Activated CD4-positive, alpha-beta T cell treated with anti-CD3 and anti-CD28 coated beads, Interleukin-2, Interleukin-4, amounts not matched to agents 100 ng/mL and 50 ng/mL, durations not matched to agents 16 hours and 8 hours (primary cell): ENCODE measurements at regions not wholly inside any gene's neighbourhood (a gene's known extent, or its start where the extent isn't known, plus 50 kb on each side); places are given as distances from the start of the nearest gene placed in this dataset.
A peak's percentile ranks its signal among the peaks of the same experiment; 100 is the strongest.
"Not testable (repeated sequence)": the region's sequence is repeated elsewhere in the genome, so short reads cannot be mapped to it uniquely, and the experiment has no call there.

Experiments used
- DNase-seq: peaks from one replicate; pipeline ENCODE4 v3.0.0-alpha.2; 2020; ENCODE audit warnings: low spot score

DNA sequence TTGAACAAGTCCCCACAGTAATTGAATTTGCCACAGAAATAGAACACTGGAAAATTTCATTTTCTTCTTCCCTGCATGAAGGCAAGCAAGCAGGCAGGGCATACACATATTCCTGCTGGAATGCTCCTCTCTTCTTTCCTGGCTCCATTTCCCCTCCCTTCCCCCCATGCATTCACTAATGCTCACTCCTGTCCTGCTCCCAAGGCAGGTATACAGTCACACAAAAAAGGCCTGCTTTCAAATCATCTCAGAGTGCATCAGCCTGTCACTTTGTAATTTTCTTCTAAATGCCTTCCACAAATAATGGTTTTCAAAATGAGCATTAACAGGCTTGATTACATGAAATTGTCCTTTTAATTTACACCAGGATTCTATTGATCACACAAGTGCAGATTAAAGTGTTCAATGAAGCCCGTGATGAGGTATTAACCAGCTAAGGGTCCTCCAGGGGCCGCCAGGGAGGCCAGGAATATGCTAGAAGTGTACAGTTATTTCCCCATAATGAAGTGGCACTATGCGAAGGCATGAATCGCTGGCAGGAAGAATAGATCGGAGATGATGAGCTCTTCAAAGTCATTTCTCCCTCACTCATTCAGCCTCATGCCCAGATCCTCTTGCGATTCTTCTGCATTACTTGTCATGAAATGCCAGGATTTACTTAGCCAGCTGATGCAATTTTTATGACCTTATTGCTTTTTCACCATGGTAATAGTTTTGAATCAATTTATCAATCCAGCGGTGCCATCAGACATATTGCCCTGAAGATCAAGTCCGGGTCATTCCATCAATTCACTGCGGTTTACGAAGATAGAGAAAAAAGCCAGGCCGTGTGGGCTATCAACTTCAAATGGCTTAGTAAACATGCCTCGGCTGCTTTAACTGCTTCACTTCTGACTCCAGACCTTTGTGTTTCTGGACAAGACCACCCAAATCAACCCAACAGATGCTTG is 243.5 kb downstream of the GPAT3 start:
- DNase-seq, result no peak

DNA sequence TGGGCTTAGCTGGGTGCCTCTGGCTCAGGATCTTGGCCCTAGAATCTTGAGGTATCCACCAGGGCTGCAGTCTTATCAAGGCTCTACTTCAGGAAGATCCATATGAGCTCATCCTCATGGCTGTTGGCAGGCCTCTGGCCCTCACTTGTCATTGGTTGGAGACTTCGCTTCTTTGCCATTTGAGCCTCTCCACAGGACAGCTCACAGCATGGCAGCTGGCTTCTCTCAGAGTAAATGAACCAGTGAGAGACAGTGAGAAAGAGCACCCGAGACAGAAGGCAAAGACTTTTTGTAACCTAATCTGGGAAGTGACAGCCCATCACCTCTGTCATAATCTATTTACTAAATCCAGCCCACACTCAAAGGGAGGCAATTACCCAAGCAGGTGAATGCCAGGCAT is 236.8 kb downstream of the GPAT3 start:
- DNase-seq, result no peak

DNA sequence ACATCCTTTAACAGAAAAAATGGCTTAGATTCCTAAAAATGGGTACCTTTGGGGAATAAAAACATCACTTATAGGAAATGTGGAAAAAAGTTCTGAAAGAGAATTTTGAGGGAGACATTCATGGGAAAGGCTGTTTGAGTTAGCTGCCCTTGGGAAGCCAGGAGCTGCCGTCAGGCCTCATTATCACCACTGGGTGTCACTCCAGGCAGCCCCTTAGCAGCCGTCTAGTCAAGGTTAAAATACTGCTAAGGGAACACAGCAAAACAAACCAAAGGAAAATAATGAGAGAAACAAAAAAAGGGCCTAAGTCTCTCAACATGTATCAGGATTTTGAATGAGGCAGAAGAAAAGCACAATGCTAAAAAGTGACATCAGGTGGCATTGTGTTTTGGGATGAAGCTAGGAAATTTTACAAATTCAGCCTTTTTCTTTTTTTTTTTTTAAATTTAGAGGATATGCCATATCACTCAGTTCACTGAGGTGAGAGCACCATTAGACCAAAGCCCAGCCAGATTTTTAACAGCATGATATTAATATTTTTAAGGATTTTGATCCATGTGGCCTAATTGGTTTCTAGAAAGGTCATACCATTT is 235.3 kb downstream of the GPAT3 start:
- peak; percentile 4 for DNase-seq

DNA sequence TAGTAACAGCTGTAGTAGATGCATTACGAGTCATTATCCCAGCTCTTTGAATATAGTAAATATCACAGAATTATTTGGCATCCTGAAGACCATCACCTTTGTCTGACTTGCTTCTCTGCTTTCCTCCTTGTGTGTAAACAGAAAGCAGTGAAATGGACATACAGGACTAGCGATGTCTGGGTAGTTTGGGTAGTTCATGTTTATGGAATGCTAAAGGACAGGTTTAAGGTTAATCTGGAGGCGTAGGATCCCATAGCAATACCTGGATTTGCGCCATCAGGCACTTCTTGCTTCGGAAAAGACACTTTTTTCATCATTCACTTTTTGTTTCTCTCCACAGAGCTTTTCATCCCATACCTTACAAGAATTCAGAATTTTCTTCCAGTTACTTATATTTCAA is 232.2 kb downstream of the GPAT3 start:
- DNase-seq, result no peak

DNA sequence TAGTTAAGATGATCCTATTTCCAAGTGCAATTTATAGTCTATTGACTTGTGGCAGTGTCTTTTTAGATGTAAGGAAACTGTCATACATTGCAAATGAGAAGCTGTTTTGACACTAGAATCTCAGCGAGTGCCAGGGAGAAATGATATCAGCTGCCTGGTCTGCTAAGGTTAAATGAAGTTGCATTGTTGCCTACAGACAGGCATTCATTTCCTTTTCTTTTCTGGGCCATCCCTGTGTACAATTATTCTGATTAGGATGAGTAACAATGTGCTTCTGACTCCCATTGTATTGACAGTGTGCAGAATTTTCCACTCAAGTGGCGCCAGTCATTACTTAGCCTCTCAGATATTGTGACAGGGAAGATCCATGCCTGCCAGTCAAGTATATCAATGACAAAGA is 231.2 kb downstream of the GPAT3 start:
- DNase-seq, result no peak

DNA sequence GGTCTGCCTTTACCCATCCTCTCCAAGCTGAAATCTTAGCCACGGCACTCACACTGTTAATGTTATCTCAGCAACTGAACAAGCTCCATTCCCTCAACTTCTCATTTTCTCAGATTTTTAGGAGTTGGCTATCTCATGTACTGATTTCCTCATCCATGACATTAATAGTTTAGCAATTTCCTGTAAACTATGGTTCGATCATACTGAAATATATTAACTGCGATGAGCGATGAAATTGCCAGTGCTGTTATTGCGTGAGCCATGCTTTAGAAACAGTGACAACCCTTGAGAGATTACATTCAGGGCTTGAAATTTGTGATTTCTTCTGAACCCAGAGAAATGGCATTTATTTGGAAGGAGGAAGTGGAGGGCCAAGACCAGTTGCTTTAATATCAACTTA is 223.7 kb downstream of the GPAT3 start:
- DNase-seq, result no peak

DNA sequence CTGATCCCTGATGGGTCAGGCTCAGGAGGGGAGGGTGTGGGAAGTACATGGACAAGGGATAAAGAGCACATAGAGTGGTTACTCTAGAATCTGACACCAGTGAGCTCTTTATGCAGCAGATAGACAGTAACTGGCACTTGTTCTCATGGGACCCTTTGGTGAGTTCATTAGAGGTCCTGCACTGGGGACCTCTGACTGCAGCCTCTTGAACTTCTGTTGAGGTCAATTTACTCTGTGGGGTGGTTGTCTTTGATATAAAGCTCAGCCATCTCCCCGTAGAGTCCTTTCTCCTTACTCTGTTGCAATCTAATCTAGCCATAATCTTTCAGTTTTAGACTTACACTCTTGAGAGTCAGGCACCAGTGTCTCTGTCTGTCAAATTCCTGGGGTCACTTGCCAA is 222.4 kb downstream of the GPAT3 start:
- DNase-seq, result no peak

DNA sequence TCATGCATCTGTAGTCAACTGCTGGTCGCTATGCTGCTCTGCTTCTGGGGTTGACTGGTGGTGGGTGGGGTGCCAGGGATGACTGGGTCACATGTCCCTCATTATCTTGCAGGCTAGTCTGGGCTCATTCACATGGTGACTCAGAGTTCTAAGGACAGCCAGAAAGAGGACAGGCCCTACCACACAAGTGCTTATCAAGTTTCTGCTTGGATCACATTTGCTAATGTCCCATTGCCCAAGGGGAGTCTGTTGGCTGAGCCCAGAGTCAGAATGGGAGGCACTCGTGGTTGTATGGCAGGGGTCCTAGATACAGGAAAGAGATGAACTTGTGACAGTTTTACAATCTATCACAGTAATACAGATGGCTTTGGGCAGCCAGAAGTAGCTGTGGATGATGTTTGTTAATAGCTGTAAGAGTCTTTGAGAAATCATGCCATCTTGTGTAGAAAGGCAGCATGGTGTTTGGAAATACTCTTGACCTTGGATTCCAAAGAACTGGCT is 221.3 kb downstream of the GPAT3 start:
- DNase-seq, result no peak

DNA sequence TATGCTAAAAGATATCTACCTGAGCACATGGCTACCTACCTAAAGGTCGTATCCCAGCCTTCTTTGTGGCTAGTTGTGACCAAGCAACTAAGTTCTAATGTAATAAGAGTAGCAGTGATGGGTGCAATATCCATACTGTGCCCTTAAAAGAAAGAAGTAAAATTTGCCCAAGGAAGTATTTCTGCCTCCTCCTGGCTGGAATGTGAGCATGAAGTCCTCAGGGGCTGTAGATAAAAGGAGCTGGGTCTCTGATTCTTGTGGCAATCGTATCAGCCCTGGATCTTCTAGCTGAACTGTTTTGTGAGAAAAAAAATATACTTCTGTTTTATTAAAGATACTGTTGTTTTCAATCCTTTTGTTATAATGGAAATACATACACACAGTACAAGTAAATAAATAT is 217.4 kb downstream of the GPAT3 start:
- DNase-seq, result no peak

DNA sequence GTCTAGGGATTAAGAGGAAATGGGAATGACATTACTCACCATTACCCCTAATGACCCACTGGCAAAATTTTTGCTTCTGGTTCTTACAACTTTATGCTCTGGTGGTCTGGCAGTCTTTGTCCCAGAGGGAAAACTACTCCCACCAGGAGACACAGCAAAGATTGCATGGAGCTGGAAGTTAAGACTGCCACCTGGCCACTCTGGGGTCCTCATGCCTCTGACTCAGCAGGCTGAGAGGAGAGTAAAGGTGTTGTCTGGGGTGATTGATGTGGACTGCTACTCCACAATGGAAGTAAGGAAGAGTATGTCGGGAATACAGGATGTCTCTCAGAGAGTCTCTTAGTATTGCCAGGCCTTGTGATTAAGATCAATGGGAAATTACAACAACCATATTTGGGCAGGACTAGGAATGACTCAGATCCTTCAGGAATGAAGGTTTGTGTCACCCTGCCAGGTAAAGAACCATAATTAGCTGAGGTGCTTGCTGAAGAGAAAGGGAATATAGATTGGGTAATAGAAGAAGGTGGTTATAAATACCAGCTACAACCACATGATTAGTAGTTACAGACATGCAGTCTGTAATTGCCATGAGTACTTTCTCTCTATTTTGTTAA is 215.5 kb downstream of the GPAT3 start:
- DNase-seq, result no peak

DNA sequence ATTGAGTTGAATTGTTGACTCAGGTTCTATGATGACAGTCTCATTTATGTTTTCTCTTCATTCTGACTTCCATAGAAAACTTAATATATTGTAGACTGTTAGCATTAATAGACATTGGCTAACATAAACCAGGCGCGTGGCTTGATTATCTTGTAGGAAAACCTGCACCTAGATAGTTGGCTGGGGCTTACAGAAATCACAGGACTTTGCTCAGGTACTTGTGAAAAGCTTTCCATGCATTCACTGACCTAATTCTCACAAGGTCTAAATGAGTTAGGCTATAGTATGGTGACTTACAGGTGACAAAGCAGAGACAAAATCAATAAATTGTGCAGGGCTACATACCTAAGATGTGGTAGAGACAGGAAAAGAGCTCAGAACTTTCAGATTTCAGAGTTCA is 212.8 kb downstream of the GPAT3 start:
- no peak for DNase-seq

DNA sequence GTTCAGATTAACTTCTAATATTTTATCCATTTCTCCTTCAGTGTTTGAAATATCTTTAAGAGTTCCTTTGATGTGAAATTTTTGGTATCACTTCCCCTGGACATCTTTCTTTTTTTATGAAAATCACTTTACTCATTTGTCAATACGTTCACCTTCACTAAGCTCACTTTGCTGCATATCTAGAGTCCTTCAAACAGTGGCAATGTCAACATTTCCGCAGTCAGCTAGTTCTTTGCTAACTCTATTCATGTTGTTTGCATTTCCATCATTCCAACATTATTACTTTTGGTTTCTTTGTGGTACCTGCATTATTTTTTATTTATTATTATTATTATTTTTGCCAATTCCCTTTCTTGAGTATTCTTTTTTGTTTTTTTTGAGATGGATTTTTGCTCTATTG is 203.0 kb downstream of the GPAT3 start:
- no peak for DNase-seq

DNA sequence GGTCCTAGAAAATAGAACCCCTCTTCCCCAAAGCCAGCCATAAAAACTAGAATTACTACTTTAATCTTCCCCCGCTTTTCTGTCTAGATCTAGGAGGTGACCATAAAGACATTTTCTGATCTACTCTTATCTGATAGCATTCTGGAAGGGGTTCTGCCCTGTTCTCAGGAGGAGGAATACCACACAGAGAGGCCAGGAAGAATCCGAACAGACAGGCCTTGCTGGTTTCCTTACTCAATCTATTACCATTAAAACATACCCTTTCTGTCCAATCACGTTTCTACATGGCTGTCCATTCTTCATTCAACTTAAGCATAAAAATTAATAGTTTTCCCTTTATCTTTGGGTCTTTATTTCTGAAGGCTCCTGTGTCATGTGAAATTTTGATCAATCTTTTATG is 198.7 kb downstream of the GPAT3 start:
- DNase-seq, result no peak

DNA sequence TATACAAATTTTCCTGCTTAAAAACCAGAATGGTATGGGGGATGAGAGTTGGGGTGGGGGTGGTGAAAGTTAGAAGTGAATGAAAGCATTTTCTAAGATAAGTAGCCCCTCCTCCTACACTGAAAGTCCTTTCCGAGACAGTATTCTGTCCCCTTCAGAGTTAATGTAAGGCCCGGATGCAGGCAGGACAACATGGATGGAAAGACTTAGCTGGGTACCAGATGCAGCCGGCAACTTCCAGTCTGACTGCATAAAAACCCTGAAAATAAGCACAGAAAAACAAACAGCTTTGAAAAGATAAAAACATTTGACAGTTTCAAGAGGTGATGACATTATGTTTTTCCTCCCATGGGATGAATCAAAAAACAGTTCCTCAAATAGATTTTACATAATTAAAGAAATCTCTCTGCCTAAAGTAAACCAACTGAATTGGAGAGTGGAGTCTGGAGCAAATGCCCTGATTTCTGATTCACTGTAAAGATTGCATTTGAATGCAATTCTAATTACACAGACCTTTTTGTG is 196.3 kb downstream of the GPAT3 start:
- no peak for DNase-seq

DNA sequence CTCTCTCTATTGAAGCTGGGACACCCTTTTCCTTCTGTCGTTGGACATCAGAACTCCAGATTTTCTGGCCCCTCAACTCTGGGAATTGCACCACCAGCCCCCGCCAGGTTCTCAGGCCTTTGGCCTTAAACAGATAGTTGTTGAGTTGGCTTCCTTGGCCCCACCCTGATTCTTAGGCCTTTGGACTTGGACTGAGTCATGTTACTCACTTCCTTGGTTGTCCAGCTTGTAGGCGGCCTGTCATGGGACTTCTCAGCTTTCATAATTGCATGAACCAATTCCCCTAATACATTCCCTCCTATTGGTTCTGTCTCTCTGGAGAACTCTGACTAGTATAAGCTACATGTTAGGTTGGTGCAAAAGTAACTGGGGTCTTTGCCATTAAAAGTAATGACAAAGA is 195.7 kb downstream of the GPAT3 start:
- DNase-seq, result no peak

DNA sequence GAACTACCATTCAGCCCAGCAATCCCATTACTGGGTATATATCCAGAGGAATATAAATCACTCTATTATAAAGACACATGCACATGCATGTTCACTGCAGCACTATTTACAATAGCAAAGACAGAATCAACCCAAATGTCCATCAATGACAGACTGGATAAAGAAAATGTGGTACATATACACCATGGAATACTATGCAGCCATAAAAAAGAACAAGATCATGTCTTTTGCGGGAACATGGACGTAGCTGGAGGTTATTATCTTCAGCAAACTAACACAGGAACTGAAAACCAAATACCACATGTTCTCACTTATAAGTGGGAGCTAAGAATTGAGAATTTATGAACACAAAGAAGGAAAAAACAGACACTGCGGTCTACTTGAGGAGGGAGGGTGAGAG is 195.1 kb downstream of the GPAT3 start:
- DNase-seq, result not testable (repeated sequence)

DNA sequence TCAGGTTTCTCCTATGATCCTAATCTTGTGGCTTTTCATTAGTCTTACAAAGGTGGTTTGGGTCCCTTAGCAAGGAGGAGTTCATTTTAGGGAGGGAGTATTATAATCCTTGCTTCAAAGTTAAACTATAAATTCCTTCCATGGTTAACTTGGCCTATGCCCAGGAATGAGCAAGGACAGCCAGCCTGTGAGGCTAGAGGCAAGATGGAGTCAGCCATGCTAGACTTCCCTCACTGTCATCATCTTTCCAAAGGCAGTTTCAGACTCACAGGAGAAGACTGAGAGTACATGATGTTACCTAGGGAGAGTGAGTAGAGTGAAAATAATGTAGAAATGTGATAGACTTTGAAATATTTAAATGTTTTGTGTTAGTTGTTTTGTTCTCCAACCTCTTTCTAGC is 192.3 kb downstream of the GPAT3 start:
- DNase-seq, result no peak

DNA sequence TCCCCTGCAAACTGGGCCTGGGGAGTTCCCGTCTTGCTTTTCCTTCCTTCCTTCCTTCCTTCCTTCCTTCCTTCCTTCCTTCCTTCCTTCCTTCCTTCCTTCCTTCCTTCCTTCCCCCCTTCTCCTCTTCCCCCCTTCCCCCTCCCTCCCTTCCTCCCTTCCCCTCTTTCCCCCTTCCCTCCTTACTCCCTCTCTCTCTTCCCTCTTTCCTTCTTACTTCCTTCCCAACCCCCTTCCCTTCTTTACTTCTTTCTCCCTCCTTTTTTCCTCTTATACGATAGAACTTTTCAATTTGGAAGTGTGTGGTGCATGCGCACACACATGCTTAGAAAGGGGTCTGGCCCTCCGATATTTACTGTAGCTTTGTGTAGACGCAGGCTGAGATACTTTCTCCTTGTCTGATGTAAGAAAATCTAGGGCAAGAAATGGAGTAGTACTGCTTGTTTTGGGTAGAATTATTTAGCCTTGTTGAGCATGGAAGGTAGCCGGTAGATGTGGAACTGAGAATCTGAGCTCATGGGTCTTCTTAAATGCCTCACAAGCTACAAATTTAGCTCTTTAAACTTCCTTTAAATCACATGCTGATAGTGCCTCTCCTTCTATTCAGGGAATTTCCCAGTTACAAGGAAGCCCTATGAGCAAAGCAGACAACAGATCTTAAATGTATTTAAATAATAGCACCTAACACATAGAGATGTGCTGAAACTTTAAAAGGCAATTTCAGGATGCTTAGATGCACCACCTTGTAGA is 189.6 kb downstream of the GPAT3 start:
- no peak for DNase-seq

DNA sequence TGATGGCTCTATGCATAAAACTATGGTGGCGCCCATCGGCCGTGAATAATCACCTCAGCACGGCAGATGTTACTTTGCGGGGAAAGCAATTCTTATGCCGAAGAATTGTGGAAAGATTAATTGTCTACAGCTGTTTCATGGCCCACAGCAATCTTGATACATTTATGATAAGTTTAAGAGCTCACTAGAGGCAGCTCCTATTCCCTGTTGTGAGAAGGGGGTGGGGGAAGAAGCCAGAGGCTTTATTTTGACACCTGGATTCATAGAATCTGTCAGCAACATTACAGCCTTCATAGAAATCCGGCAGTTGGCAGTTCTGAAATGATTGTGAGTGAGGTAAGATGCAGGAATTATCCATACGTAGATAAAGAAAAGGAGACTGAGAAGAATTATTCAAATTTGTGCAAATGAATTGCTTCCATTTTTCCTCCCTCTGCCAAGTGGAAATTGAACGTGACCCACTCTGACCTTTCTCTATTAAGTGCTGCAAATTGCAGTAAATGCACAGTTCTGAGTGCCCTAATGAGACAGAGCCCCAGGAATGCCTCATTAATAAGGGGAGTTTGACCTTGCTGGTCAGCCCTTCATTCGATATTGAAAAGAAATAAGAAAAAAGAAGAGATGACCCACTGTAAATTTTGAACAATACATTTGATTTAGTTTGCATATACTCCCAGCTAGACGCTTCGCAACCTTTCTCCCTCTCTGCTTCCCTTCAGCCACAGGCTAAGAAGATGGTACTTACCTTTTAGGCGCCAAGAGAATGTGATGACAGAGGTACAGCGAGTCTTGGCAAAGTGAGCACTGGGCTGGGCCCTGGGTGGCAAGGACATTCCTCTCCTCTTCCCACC is 188.8 kb downstream of the GPAT3 start:
- no peak for DNase-seq

DNA sequence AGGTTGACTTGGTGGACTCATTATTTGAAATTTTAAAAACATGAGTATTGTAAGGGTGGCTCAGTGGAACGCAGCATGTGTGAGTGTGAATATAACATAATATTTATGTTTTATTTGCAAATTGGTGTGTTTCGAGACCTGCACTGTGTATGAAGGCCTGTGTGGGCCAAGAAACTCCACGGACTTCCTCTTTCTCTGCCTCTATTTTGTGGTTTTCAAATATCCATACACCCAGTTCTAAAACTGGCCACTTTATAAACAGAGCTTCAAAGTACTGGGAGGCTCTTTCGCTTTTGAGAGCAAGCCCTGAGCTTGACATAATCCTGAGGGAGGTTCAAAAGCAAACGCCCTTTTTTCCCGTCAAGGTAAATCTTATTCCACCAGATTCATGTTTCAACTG is 187.7 kb downstream of the GPAT3 start:
- DNase-seq, result no peak

DNA sequence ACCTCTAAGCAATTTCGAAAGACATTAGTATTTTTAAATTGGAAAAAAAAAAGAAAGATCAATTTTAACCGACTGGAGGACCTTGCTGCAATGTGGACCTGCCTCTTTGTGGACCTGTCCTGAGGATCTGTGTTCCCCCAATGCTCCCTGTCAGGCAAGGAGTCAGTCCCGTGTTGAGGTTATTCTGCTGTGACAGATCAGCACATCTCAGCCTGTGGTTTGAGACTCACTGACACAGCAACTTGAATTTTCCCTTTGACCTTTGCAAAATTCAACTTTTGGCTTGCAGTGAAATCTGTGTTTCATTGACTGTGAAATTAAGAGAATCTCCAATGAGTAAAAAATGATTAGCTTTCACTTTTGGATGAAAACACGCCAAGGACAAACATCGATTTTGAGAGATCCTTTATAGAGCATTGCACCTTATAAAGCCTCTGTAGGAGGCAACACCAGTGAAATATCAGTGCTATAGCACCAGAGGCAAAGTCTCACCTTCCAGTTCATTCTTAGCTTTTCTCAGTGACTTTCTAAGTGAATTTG is 186.9 kb downstream of the GPAT3 start:
- DNase-seq, result no peak
